ENCODE measurements at regions not wholly inside any gene's neighbourhood (a gene's known extent, or its start where the extent isn't known, plus 50 kb on each side); places are given as distances from the start of the nearest gene placed in this dataset.
"Not testable (repeated sequence)": the region's sequence is repeated elsewhere in the genome, so short reads cannot be mapped to it uniquely, and the experiment has no call there.

GRCh38 chr5:152704286-152704685 is 299.2 kb upstream of the NMUR2 start:
- Mint-ChIP-seq H3K4me1 (no peaks in the 10 kb centered on the region), H3K36me3 (peaks cover 0 to 3% (median 0%) of the 10 kb centered on the region in 3 donors), H3K9me3 (peaks cover 4 to 22% (median 12%) of the 10 kb centered on the region in 6 donors), H3K4me3 (no peak overlapping the region), H3K27ac (no peak overlapping the region), H3K27me3 (ENCODE audit: low read depth in 3 of 3) (peaks cover 0 to 2% (median 0%) of the 10 kb centered on the region in 3 donors)
- no peak for DNase-seq

- Mint-ChIP-seq H3K9me3 (peaks cover 0 to 24% (median 2%) of the 10 kb centered on the region in 6 donors), H3K36me3 (no peaks in the 10 kb centered on the region), H3K4me1 (no peaks in the 10 kb centered on the region), H3K4me3 (no peak overlapping the region), H3K27ac (no peak overlapping the region), H3K27me3 (ENCODE audit: low read depth in 3 of 3) (peaks cover 0 to 4% (median 0%) of the 10 kb centered on the region in 3 donors)
- no peak for DNase-seq
These were observed 306.8 kb upstream of the NMUR2 start for GRCh38 chr5:152711801-152712388.

GRCh38 chr5:152717393-152717792 is 312.3 kb upstream of the NMUR2 start:
- H3K36me3 Mint-ChIP-seq = no peaks in the 10 kb centered on the region
- H3K9me3 Mint-ChIP-seq = peaks cover 4 to 18% (median 9%) of the 10 kb centered on the region in 6 donors
- H3K27ac Mint-ChIP-seq = no peak overlapping the region
- no peak overlapping the region for H3K4me3 Mint-ChIP-seq
- no peaks in the 10 kb centered on the region for H3K4me1 Mint-ChIP-seq
- no peak for DNase-seq
- peaks cover 0 to 6% (median 0%) of the 10 kb centered on the region in 3 donors for H3K27me3 Mint-ChIP-seq (ENCODE audit: low read depth in 3 of 3)

- Mint-ChIP-seq H3K9me3 (peaks cover 6 to 42% (median 15%) of the 10 kb centered on the region in 6 donors), H3K36me3 (peaks cover 0 to 6% (median 0%) of the 10 kb centered on the region in 3 donors), H3K27me3 (ENCODE audit: low read depth in 3 of 3) (peaks cover 0 to 4% (median 0%) of the 10 kb centered on the region in 3 donors), H3K4me3 (no peak overlapping the region), H3K27ac (no peak overlapping the region), H3K4me1 (no peaks in the 10 kb centered on the region)
- DNase-seq = no peak
These were observed 318.4 kb upstream of the NMUR2 start for GRCh38 chr5:152723482-152723881.

- no peak for DNase-seq
- Mint-ChIP-seq H3K27ac (no peak overlapping the region), H3K4me3 (no peak overlapping the region), H3K9me3 (peaks cover 0 to 18% (median 3%) of the 10 kb centered on the region in 6 donors), H3K27me3 (ENCODE audit: low read depth in 3 of 3) (no peaks in the 10 kb centered on the region), H3K4me1 (no peaks in the 10 kb centered on the region), H3K36me3 (no peaks in the 10 kb centered on the region)
These were observed 325.1 kb upstream of the NMUR2 start for GRCh38 chr5:152730176-152730575.

- Mint-ChIP-seq H3K27me3 (ENCODE audit: low read depth in 3 of 3) (peaks cover 0 to 2% (median 0%) of the 10 kb centered on the region in 3 donors), H3K9me3 (peaks cover 9 to 27% (median 16%) of the 10 kb centered on the region in 6 donors), H3K4me3 (no peak overlapping the region), H3K4me1 (no peaks in the 10 kb centered on the region), H3K36me3 (no peaks in the 10 kb centered on the region), H3K27ac (no peak overlapping the region)
- no peak for DNase-seq
These were observed 331.8 kb upstream of the NMUR2 start for GRCh38 chr5:152736906-152737305.

GRCh38 chr5:152739916-152740315 is 334.8 kb upstream of the NMUR2 start:
- H3K27ac Mint-ChIP-seq = no peak overlapping the region
- H3K27me3 Mint-ChIP-seq (ENCODE audit: low read depth in 3 of 3) = peaks cover 0 to 2% (median 0%) of the 10 kb centered on the region in 3 donors
- no peak for DNase-seq
- no peak overlapping the region for H3K4me3 Mint-ChIP-seq
- H3K4me1 Mint-ChIP-seq = no peaks in the 10 kb centered on the region
- H3K36me3 Mint-ChIP-seq = no peaks in the 10 kb centered on the region
- H3K9me3 Mint-ChIP-seq = peaks cover 9 to 27% (median 17%) of the 10 kb centered on the region in 6 donors

GRCh38 chr5:152741126-152741525 is 336.0 kb upstream of the NMUR2 start:
- DNase-seq; H3K27ac Mint-ChIP-seq; H3K4me1 Mint-ChIP-seq; H3K27me3 Mint-ChIP-seq (ENCODE audit: low read depth in 3 of 3); H3K36me3 Mint-ChIP-seq; H3K4me3 Mint-ChIP-seq: not testable (repeated sequence)
- H3K9me3 Mint-ChIP-seq = peaks cover 4 to 25% (median 17%) of the 10 kb centered on the region in 6 donors

GRCh38 chr5:152787709-152788217 is 382.7 kb upstream of the NMUR2 start:
- H3K27me3 Mint-ChIP-seq (ENCODE audit: low read depth in 3 of 3); H3K4me1 Mint-ChIP-seq; H3K27ac Mint-ChIP-seq; H3K36me3 Mint-ChIP-seq; DNase-seq; H3K4me3 Mint-ChIP-seq: not testable (repeated sequence)
- H3K9me3 Mint-ChIP-seq = peaks cover 14 to 42% (median 20%) of the 10 kb centered on the region in 6 donors

GRCh38 chr5:152801886-152802285 is 396.8 kb upstream of the NMUR2 start:
- Mint-ChIP-seq H3K4me1 (no peaks in the 10 kb centered on the region), H3K9me3 (peaks cover 0 to 18% (median 5%) of the 10 kb centered on the region in 6 donors), H3K4me3 (no peak overlapping the region), H3K36me3 (no peaks in the 10 kb centered on the region), H3K27ac (no peak overlapping the region), H3K27me3 (ENCODE audit: low read depth in 3 of 3) (peaks cover 0 to 1% (median 0%) of the 10 kb centered on the region in 3 donors)
- no peak for DNase-seq

GRCh38 chr5:152804179-152804578 is 399.1 kb upstream of the NMUR2 start:
- no peak overlapping the region for H3K27ac Mint-ChIP-seq
- no peaks in the 10 kb centered on the region for H3K36me3 Mint-ChIP-seq
- H3K4me1 Mint-ChIP-seq = no peaks in the 10 kb centered on the region
- H3K4me3 Mint-ChIP-seq = no peak overlapping the region
- no peaks in the 10 kb centered on the region for H3K27me3 Mint-ChIP-seq (ENCODE audit: low read depth in 3 of 3)
- no peak for DNase-seq
- peaks cover 0 to 13% (median 4%) of the 10 kb centered on the region in 6 donors for H3K9me3 Mint-ChIP-seq

GRCh38 chr5:152811988-152812387 is 406.9 kb upstream of the NMUR2 start:
- Mint-ChIP-seq H3K4me1 (no peaks in the 10 kb centered on the region), H3K27me3 (ENCODE audit: low read depth in 3 of 3) (peaks cover 0 to 2% (median 0%) of the 10 kb centered on the region in 3 donors), H3K9me3 (peaks cover 1 to 24% (median 8%) of the 10 kb centered on the region in 6 donors), H3K36me3 (no peaks in the 10 kb centered on the region), H3K4me3 (no peak overlapping the region), H3K27ac (no peak overlapping the region)
- no peak for DNase-seq

GRCh38 chr5:152813526-152813925 is 408.4 kb upstream of the NMUR2 start:
- H3K4me1 Mint-ChIP-seq = no peaks in the 10 kb centered on the region
- no peaks in the 10 kb centered on the region for H3K36me3 Mint-ChIP-seq
- DNase-seq = no peak
- no peak overlapping the region for H3K27ac Mint-ChIP-seq
- H3K4me3 Mint-ChIP-seq = no peak overlapping the region
- H3K27me3 Mint-ChIP-seq (ENCODE audit: low read depth in 3 of 3) = peaks cover 0 to 2% (median 0%) of the 10 kb centered on the region in 3 donors
- peaks cover 1 to 24% (median 6%) of the 10 kb centered on the region in 6 donors for H3K9me3 Mint-ChIP-seq

GRCh38 chr5:152819891-152820290 is 414.8 kb upstream of the NMUR2 start:
- no peak overlapping the region for H3K4me3 Mint-ChIP-seq
- no peaks in the 10 kb centered on the region for H3K36me3 Mint-ChIP-seq
- H3K9me3 Mint-ChIP-seq = peaks cover 0 to 9% (median 3%) of the 10 kb centered on the region in 6 donors
- H3K27ac Mint-ChIP-seq = no peak overlapping the region
- H3K27me3 Mint-ChIP-seq (ENCODE audit: low read depth in 3 of 3) = peaks cover 0 to 2% (median 0%) of the 10 kb centered on the region in 3 donors
- no peak for DNase-seq
- H3K4me1 Mint-ChIP-seq = no peaks in the 10 kb centered on the region

- Mint-ChIP-seq H3K4me3 (no peak overlapping the region), H3K36me3 (no peaks in the 10 kb centered on the region), H3K4me1 (no peaks in the 10 kb centered on the region), H3K27ac (no peak overlapping the region), H3K9me3 (peaks cover 2 to 24% (median 6%) of the 10 kb centered on the region in 6 donors), H3K27me3 (ENCODE audit: low read depth in 3 of 3) (peaks cover 0 to 2% (median 0%) of the 10 kb centered on the region in 3 donors)
- DNase-seq = no peak
These were observed 419.2 kb upstream of the NMUR2 start for GRCh38 chr5:152824316-152824715.
